CD4-positive, alpha-beta T cell treated with Interleukin-2 at 100 ng/mL for 4 hours (primary cell): ENCODE measurements at regions not wholly inside any gene's neighbourhood (a gene's known extent, or its start where the extent isn't known, plus 50 kb on each side); places are given as distances from the start of the nearest gene placed in this dataset.

Experiments used
- DNase-seq: peaks from one replicate; pipeline ENCODE4 v3.0.0-alpha.2; 2020; ENCODE audit warnings: low spot score

DNA sequence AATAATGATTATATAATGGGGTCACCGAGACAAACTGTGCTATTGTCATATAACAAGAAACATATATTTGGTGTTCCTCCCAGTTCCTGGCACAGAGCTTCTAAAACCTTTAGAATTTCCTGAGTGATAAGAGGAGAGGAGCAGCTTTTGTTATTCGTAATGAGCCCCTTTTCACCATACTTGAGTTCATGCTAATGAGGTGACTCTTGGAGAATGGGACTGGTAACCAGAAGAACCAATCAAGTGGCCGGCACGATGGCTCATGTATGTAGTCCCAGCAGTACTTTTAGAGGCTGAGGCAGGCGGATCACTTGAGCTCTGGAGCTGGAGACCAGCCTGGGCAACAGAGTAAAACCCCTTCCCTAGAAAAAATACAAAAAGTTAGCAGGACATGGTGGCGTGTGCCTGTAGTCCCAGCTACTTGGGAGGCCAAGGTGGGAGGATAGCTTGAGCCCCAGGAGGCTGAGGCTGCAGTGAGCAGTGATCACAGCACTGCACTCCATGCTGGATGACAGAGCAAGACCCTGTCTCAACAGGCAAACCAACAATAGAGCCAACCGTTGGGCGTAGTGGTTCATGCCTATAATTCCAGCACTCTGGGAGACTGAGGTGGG lies 62.7 kb upstream of the FTH1 start:
- DNase-seq, result no peak

DNA sequence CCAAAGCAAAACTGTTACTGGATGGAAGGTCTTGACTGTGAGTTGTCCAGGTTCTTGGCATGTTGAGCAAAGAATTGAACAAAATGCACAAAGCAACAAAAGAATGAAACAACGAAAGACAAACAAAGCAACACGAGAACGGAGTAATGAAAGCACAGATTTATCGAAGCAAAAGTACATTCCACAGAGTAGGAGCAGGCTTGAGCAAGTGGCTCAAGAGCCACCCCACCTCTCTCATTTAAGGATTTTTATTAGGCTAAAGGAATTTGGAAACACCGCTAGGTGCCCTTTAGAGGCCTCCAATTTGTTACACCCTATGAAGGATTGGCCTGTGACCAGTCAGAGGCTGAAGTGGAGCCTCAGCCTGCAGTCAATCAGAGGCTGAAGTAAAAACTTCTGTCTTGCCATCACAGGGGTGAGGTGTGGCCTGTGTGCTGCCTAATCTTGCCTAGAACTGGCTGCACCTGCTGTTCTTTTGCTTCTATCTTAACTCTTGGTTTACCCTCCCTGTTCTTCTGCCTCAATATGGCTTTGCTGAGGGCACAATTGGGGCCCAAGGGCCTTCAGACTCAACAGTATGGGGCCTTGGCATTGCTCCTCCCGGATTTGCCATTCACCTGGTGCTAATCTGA lies 59.4 kb upstream of the FTH1 start:
- no peak for DNase-seq

DNA sequence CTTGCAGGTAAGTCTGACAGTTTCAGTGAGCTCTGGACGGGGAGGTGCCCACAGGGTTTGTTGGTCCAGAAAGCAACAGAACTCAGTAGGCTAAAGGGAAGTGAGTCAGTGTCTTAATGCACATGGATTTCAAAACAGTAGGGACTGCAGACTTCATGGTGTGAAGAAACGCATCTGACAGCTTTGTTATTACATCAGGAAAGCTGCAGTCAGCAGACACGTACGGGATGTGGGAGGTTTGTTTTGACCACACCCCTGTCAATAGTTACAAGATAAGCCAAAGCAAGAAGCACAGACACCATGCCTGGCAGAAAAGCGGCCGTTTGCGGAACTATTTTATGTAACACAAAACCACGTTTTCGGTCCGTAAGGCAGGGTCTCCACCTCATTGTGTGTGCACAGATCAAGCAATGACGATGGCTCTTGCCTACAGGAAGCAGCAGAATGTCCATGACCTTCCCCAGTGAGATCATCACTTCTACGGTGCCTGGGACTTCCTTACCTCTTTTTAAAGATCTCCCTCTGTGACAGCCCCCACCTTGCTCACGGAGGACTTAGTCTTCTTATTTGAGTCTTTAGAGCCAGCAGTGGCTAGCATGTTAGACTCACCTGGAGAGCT lies 58.2 kb upstream of the FTH1 start:
- peak; percentile 83 for DNase-seq

DNA sequence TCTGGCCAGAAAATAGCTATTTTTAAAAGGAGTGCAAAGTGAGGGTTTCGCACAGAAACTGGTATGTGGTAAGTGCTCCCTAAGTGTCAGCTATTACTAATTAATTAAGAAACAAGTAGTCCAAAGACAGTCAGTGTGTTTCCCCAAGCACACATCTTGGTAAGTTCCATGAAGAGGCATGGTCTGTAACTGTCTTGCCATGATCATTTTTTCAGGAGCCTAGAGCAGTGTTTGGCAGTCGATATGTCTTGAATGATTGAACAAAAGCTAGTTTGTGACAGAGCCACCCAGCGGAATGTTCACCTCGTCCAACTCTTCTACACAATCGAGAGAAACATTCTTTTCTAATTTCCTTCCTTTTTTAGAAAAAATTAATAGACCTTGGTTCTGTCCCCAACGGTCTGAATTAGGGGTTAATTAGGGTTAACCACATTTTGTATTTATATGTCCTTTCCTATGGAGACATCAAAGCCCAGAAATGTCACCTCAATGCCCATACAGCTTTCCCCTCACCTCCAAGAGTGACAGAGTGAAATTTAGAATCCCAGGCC lies 57.6 kb upstream of the FTH1 start:
- DNase-seq, result no peak

DNA sequence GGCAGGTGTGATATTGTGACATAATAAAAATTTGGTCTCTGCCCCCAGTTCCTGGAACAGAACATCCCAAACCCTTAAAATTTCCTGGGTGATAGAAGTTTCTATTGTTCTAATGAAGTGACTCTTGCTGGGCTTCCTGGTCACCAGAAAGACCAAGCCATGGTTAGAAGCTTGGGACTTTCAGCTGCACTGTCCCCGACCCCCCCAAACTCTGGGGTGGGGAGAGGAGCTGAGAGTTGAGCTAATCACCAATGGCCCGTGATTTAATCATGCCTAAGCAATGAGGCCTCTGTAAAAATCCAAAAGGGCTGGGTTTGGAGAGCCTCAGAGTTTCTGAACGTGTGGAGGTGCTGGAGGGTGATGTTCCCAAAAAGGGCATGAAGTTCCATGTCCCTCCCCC lies 54.8 kb upstream of the FTH1 start:
- DNase-seq, result no peak

DNA sequence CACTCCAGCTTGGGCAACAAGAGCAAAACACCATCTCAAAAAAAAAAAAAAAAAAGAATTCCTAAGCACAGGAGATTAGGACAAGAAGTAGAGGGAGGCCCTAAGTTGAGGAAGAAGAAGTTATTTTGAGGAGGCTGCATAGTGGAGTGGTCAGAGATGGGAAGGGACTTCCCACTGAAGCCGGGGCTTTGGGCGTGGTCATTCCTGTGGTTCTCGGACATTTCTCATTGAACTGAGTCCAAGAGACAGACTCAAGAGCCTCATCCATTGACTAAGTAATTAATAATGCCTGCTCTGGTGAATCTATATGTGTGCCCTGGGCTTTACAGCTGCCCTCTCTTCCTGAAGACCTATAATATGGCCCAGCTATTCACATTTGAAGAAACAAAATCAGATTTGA lies 53.2 kb upstream of the FTH1 start:
- no peak for DNase-seq

DNA sequence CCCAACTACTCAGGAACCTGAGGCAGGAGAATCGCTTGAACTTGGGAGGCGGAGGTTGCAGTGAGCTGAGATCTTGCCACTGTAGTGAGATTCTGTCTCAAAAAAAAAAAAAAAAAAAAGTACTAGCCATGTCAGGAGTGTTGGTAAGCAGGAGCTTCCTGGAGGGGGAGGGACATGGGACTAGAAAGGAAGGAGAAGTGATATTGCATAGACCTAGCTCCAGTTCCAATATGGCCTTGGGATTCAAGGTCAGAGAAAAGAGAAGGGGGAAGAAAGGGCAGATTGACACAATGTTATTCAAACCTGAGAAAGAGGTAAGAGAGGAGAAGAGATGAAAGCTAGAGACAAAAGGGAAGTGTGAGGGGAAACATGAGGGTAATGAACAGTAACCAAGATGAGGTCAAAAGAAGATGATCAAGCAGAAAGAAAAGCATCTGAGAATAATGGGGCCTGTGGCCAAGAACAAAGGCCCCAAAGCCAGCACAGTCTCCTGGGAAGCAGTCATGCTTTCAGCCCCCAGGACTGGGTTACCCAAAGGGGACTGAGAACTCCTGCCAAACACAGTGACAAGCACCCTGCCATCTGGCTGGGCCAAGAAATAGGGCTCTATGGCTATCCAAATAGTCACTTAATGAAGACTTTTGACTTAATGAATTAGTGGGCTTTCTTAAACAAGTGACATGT lies 51.7 kb upstream of the FTH1 start:
- no peak for DNase-seq

DNA sequence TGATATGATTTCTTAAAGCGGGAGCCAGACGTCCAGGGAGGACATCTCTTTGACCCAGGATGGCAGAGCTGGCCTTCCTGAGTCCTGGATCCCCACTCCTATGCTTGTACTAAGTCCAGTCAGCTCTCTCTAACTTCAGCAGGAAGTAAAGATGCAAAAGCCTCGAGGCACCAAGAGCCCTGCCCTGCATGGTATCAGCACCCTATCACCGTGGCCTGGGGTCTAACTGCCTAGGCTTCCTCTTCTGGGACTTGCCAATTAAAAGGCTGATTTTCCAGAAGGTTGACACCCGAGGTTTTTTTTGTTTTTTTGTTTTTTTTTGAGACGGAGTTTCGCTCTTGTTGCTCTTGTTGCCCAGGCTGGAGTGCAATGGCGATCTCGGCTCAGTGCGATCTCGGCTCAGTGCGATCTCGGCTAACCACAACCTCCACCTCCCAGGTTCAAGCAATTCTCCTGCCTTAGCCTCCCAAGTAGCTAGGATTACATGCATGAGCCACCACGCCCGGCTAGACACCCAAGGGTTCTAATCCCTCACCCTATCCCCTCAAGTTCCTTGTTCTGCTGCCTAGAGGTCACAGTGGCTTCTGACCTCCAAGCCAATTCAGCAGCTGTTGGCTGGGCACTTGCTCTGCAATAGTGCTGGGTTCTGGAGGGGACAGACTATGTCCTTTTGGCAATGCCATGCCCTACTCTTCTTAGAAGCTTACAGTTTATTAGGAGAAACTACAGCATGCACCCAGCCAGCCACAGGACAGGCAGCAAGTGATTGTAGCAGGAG lies 50.6 kb upstream of the FTH1 start:
- DNase-seq, result no peak
